WTC11 (cell line): ENCODE measurements at regions not wholly inside any gene's neighbourhood (a gene's known extent, or its start where the extent isn't known, plus 50 kb on each side); places are given as distances from the start of the nearest gene placed in this dataset.

Source experiments
- ATAC-seq: fragments of 200-7000 bp; cut with Tn5 transposase; 2 replicates; pipeline ENCODE4 v1.10.0; 2021; ENCODE audit warnings: mild to moderate bottlenecking, moderate library complexity
- CTCF ChIA-PET: fragments of 300-600 bp; sonication (Branson Sonifier 250); formaldehyde crosslinking; loops from one replicate; lab custom pipeline; 2021; ENCODE audit warnings: antibody characterized with exemption; lab: Charles Lee
- POLR2A ChIA-PET: fragments of 350-600 bp; sonication (Branson Sonifier 250); formaldehyde crosslinking; loops from one replicate; lab custom pipeline; 2021; ENCODE audit warnings: antibody characterized with exemption; lab: Charles Lee
- DNase-seq: peaks from one replicate; pipeline ENCODE4 v3.0.0; 2021; ENCODE audit warnings: low spot score
- H3K27ac Mint-ChIP-seq: 2 replicates; pipeline ENCODE4 v1.8.0; 2021; ENCODE audit warnings: mixed read lengths
- H3K27me3 Mint-ChIP-seq: 2 replicates; pipeline ENCODE4 v1.8.0; 2021; ENCODE audit warnings: low read depth, mild to moderate bottlenecking, moderate library complexity, mixed read lengths
- H3K36me3 Mint-ChIP-seq: 2 replicates; pipeline ENCODE4 v1.8.0; 2021; ENCODE audit warnings: mixed read lengths
- H3K4me1 Mint-ChIP-seq: 2 replicates; pipeline ENCODE4 v1.8.0; 2022; ENCODE audit warnings: mixed read lengths
- H3K4me3 Mint-ChIP-seq: 2 replicates; pipeline ENCODE4 v1.8.0; 2021; ENCODE audit warnings: mild to moderate bottlenecking, moderate library complexity, mixed read lengths
- H3K9me3 Mint-ChIP-seq: 2 replicates; pipeline ENCODE4 v1.8.0; 2021; ENCODE audit warnings: mixed read lengths
- ARID4B ChIP-seq: sonication (generic); formaldehyde crosslinking; IDR thresholded peaks from 2 replicates; pipeline ENCODE4 v1.8.0; 2023; ENCODE audit warnings: missing genetic modification reagents, mild to moderate bottlenecking, borderline replicate concordance
- ATF3 ChIP-seq: sonication (generic); formaldehyde crosslinking; conservative IDR thresholded peaks from 2 replicates; pipeline ENCODE4 v1.8.1; 2022; ENCODE audit warnings: mild to moderate bottlenecking, missing genetic modification reagents
- CDX4 ChIP-seq: fragments of 250-450 bp; sonication (Bioruptor Pico); IDR thresholded peaks from 2 replicates; pipeline ENCODE4 v1.9.0; 2021; ENCODE audit warnings: moderate library complexity, mild to moderate bottlenecking, inconsistent platforms, borderline replicate concordance
- E2F5 ChIP-seq: sonication (generic); formaldehyde crosslinking; IDR thresholded peaks from 2 replicates; pipeline ENCODE4 v1.8.1; 2022; ENCODE audit warnings: mild to moderate bottlenecking, moderate library complexity, missing genetic modification reagents
- ELF4 ChIP-seq: sonication (generic); formaldehyde crosslinking; IDR thresholded peaks from 2 replicates; pipeline ENCODE4 v1.8.1; 2022; ENCODE audit warnings: low read depth, mild to moderate bottlenecking, moderate library complexity, missing genetic modification reagents
- ESRRA ChIP-seq: sonication (generic); formaldehyde crosslinking; IDR thresholded peaks from 2 replicates; pipeline ENCODE4 v1.8.1; 2022; ENCODE audit warnings: mild to moderate bottlenecking, missing genetic modification reagents, borderline replicate concordance
- FOXP1 ChIP-seq: sonication (generic); formaldehyde crosslinking; IDR thresholded peaks from 2 replicates; pipeline ENCODE4 v1.8.0; 2022; ENCODE audit warnings: missing genetic modification reagents, mild to moderate bottlenecking, moderate library complexity, borderline replicate concordance
- IRF2 ChIP-seq: sonication (generic); formaldehyde crosslinking; IDR thresholded peaks from 2 replicates; pipeline ENCODE4 v1.8.0; 2022; ENCODE audit warnings: low read depth, missing genetic modification reagents, borderline replicate concordance
- MAX ChIP-seq: sonication (generic); formaldehyde crosslinking; IDR thresholded peaks from 2 replicates; pipeline ENCODE4 v1.8.0; 2022; ENCODE audit warnings: mild to moderate bottlenecking, missing genetic modification reagents
- NR1H2 ChIP-seq: sonication (generic); formaldehyde crosslinking; IDR thresholded peaks from 2 replicates; pipeline ENCODE4 v1.9.0; 2021; ENCODE audit warnings: mild to moderate bottlenecking, moderate library complexity, missing genetic modification reagents
- NR2C2 ChIP-seq: sonication (generic); formaldehyde crosslinking; IDR thresholded peaks from 2 replicates; pipeline ENCODE4 v1.8.0; 2022; ENCODE audit warnings: mild to moderate bottlenecking, missing genetic modification reagents
- OVOL2 ChIP-seq: fragments of 250-450 bp; sonication (Bioruptor Pico); IDR thresholded peaks from 2 replicates; pipeline ENCODE4 v1.9.0; 2021; ENCODE audit warnings: mild to moderate bottlenecking, borderline replicate concordance
- RELA ChIP-seq: sonication (generic); formaldehyde crosslinking; IDR thresholded peaks from 2 replicates; pipeline ENCODE4 v1.8.1; 2022; ENCODE audit warnings: missing genetic modification reagents, mild to moderate bottlenecking, borderline replicate concordance
- ZBTB21 ChIP-seq: sonication (generic); formaldehyde crosslinking; IDR thresholded peaks from 2 replicates; pipeline ENCODE4 v1.8.1; 2023; ENCODE audit warnings: mild to moderate bottlenecking, missing genetic modification reagents, borderline replicate concordance
- ZNF138 ChIP-seq: sonication (generic); formaldehyde crosslinking; conservative IDR thresholded peaks from 2 replicates; pipeline ENCODE4 v1.8.1; 2022; ENCODE audit warnings: mild to moderate bottlenecking, moderate library complexity, missing genetic modification reagents
- ZNF263 ChIP-seq: sonication (generic); formaldehyde crosslinking; IDR thresholded peaks from 2 replicates; pipeline ENCODE4 v1.8.1; 2022; ENCODE audit warnings: low read depth, mild to moderate bottlenecking, moderate library complexity, missing genetic modification reagents
- ZNF423 ChIP-seq: fragments of 250-450 bp; sonication (Bioruptor Pico); IDR thresholded peaks from 2 replicates; pipeline ENCODE4 v2.1.2; 2022; ENCODE audit warnings: mild to moderate bottlenecking, moderate library complexity

- no peak; the same call in 1 of the 2 replicates for ATAC-seq
- POLR2A ChIA-PET = no interaction called here
- H3K4me1 Mint-ChIP-seq = no peaks in the 10 kb centered on the region
- H3K36me3 Mint-ChIP-seq = no peaks in the 10 kb centered on the region
- no peaks in the 10 kb centered on the region for H3K9me3 Mint-ChIP-seq
- no peak overlapping the region for H3K4me3 Mint-ChIP-seq
- DNase-seq = peak; percentile 45
- CTCF ChIA-PET = interaction anchor here (0.6 to 4.8 kb wide), 9 partner anchors 26 to 574 kb away, joined by 3 to 54 read pairs (median 5); no protein-coding TSS in a partner anchor
- H3K27ac Mint-ChIP-seq = no peak overlapping the region
- H3K27me3 Mint-ChIP-seq = no peaks in the 10 kb centered on the region; the same call in 1 of the 2 replicates
- TF ChIP-seq ZNF423 (CRISPR knock-in tag) = peak; percentile 65
- TF ChIP-seq NR1H2 (CRISPR knock-in tag) = no peak
- TF ChIP-seq NR2C2 (CRISPR knock-in tag) = no peak
Measured at GRCh38 chr20:24782801-24783630, 166.1 kb upstream of the CST7 start.

- no peaks in the 10 kb centered on the region for H3K36me3 Mint-ChIP-seq
Measured at GRCh38 chr20:24783631-24784492, 165.2 kb upstream of the CST7 start.

More at GRCh38 chr20:24783631-24784492, 165.2 kb upstream of the CST7 start:
- H3K4me3 Mint-ChIP-seq = no peak overlapping the region
- no peaks in the 10 kb centered on the region for H3K9me3 Mint-ChIP-seq
- CTCF ChIA-PET = interaction anchor here (0.6 to 4.8 kb wide), 13 partner anchors 27 to 575 kb away, joined by 3 to 54 read pairs (median 4); no protein-coding TSS in a partner anchor
- ATAC-seq (peak; percentile 70), DNase-seq (peak; percentile 49)
- no peaks in the 10 kb centered on the region; the same call in 1 of the 2 replicates for H3K27me3 Mint-ChIP-seq
- TF ChIP-seq OVOL2 (CRISPR knock-in tag) (no peak), CDX4 (no peak), ZNF138 (no peak), ZBTB21 (CRISPR knock-in tag) (no peak), ELF4 (CRISPR knock-in tag) (no peak), MAX (no peak), ZNF263 (CRISPR knock-in tag) (no peak), E2F5 (CRISPR knock-in tag) (no peak), ATF3 (CRISPR knock-in tag) (no peak), RELA (CRISPR knock-in tag) (no peak), FOXP1 (CRISPR knock-in tag) (no peak), ARID4B (CRISPR knock-in tag) (no peak), ZNF423 (CRISPR knock-in tag) (no peak), IRF2 (CRISPR knock-in tag) (no peak), ESRRA (CRISPR knock-in tag) (no peak)
- peaks cover 3% of the 10 kb centered on the region for H3K4me1 Mint-ChIP-seq
- no peak overlapping the region for H3K27ac Mint-ChIP-seq
- POLR2A ChIA-PET = no interaction called here
